ENCODE measurements at regions not wholly inside any gene's neighbourhood (a gene's known extent, or its start where the extent isn't known, plus 50 kb on each side); places are given as distances from the start of the nearest gene placed in this dataset.

DNA sequence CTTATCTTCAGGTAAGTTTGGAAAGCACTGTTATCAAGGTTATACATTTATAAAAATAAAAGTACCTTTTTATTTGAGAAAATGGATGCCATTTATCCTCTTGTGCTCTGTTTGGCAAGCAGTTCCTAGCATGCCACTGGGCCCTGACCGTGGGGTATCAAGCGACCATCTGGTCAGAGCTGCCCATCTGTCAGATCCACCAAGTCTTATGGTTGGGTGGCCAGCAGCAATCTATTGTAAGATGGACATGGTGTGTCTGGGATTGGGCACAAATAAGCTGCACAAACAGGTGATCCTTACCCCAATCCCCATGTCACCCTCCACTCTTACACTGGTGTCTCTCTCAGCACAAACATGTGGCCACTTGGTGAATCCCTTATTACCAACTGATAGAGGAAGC lies 178.5 kb downstream of the DLEU7 start:
- FAIRE-seq, result no peak
- no peak for DNase-seq (ENCODE audit: low read depth)
- H3K4me3 ChIP-seq (ENCODE audit: low read depth, low read length), result no peak overlapping the region
- no peaks in the 10 kb centered on the region for H3K27me3 ChIP-seq (ENCODE audit: control insufficient read depth, insufficient read depth, low read length)
- no peaks in the 10 kb centered on the region for H3K36me3 ChIP-seq (ENCODE audit: control insufficient read depth, insufficient read depth, low read length)
- TF ChIP-seq, protein P1, sequence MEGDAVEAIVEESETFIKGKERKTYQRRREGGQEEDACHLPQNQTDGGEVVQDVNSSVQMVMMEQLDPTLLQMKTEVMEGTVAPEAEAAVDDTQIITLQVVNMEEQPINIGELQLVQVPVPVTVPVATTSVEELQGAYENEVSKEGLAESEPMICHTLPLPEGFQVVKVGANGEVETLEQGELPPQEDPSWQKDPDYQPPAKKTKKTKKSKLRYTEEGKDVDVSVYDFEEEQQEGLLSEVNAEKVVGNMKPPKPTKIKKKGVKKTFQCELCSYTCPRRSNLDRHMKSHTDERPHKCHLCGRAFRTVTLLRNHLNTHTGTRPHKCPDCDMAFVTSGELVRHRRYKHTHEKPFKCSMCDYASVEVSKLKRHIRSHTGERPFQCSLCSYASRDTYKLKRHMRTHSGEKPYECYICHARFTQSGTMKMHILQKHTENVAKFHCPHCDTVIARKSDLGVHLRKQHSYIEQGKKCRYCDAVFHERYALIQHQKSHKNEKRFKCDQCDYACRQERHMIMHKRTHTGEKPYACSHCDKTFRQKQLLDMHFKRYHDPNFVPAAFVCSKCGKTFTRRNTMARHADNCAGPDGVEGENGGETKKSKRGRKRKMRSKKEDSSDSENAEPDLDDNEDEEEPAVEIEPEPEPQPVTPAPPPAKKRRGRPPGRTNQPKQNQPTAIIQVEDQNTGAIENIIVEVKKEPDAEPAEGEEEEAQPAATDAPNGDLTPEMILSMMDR (IDR thresholded peaks at IDR 0.05; ENCODE audit: insufficient read depth, low read length, severe bottlenecking), result no peak

DNA sequence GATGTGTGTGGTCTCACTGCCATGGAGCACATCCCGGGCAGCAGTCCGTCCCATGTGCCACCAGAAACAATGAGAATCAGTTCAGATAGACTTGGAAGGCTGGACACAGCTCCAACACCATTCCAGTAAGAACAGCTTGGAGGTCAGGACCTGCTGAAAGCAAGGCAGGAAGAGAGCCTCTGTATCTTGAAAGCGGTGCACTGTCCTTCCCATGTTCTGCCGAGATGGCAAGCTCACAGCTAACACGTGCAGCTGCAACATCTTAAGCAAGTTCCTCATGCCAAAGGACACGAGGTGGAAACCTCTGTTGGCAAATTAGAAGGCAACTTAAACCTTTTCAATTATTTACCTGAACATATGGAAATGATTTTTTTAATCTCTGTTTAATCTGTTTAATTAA lies 175.4 kb downstream of the DLEU7 start:
- TF ChIP-seq, protein P1 (IDR thresholded peaks at IDR 0.05; ENCODE audit: insufficient read depth, low read length, severe bottlenecking), result no peak
- DNase-seq (ENCODE audit: low read depth) (no peak), FAIRE-seq (no peak)

DNA sequence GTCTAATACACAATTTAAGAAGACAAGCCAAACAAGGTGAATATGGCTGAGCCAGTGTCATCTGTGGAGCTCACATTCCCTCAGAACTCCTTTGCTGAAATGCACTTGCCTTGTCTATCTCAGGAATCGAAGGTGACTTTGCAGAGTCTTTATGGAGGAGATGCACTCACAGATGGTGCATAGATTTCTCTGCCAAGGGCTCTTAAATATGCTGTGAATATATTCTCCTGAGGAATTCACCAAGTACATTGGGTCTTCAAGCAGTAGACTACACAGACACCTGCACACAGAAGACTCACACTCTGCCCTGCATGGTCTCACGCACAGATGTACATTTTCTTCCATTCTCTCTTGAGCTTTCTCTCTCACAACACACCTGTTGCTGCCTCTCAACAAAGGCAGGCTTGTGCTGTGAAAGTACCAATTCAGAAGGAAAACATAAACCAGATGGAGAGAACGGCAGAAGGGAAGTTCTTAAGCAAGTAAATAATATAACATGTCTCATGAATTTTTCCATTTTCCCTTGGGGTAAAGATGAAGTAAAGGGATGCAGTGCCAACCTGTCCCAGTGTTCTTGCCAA lies 174.7 kb downstream of the DLEU7 start:
- FAIRE-seq (no peak), DNase-seq (ENCODE audit: low read depth) (no peak)
- Histone ChIP-seq H3K4me3 (ENCODE audit: low read depth, low read length) (no peak overlapping the region), H3K36me3 (ENCODE audit: control insufficient read depth, insufficient read depth, low read length) (no peaks in the 10 kb centered on the region), H3K27me3 (ENCODE audit: control insufficient read depth, insufficient read depth, low read length) (no peaks in the 10 kb centered on the region)
- TF ChIP-seq, protein P1 (IDR thresholded peaks at IDR 0.05; ENCODE audit: insufficient read depth, low read length, severe bottlenecking), result no peak

More for the DNA sequence above, 175.4 kb downstream of the DLEU7 start:
- Histone ChIP-seq H3K4me3 (ENCODE audit: low read depth, low read length) (no peak overlapping the region), H3K36me3 (ENCODE audit: control insufficient read depth, insufficient read depth, low read length) (no peaks in the 10 kb centered on the region), H3K27me3 (ENCODE audit: control insufficient read depth, insufficient read depth, low read length) (no peaks in the 10 kb centered on the region)

DNA sequence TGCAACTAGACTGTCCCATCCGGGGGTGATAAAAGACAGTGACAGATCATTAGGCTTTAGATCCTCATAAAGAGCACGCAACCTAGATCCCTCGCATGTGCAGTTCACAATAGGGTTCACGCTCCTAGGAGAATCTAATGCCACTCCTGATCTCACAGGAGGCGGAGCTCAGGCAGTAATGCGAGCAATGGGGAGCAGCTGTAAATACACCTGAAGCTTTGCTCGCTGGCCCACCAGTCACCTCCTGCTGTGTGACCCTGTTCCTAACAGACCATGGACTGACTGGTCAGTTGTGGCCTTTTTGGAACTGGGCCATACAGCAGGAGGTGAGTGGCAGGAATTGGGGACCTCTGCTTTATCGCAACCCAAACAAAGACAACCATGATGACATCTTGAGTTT lies 173.2 kb downstream of the DLEU7 start:
- Histone ChIP-seq H3K27me3 (ENCODE audit: control insufficient read depth, insufficient read depth, low read length) (no peaks in the 10 kb centered on the region), H3K36me3 (ENCODE audit: control insufficient read depth, insufficient read depth, low read length) (no peaks in the 10 kb centered on the region), H3K4me3 (ENCODE audit: low read depth, low read length) (no peak overlapping the region)
- no peak for DNase-seq (ENCODE audit: low read depth)
- no peak for FAIRE-seq
- TF ChIP-seq, protein P1 (IDR thresholded peaks at IDR 0.05; ENCODE audit: insufficient read depth, low read length, severe bottlenecking), result no peak

DNA sequence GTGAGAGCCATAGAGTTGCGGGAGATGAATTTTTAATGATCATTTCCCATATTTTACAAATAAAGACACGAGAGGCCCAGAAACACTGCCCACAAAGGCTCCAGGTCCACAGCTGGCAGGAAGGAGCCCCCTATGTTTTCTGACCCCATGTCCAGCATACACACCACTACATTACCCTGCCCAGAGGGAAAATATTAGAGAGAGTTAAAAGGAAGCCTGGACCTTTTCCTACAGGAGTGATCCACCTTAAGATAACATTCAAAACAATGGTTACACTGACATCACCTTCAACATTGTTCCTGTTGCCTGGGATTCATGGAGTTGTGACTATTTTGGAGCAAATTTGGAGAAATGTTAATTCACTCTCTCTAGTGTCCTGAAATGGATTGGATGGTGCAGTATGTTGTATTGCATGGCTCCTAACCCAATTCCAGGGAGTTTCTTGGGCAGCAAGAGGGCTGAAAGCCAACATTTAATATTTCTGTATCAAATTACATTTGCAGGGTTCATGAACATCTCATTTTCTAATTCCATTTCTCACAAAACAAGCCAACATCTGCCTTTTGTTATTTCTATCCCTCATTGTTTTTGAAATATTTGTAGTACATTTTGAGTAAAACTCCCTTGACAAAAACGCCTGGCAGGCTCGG lies 172.5 kb downstream of the DLEU7 start:
- no peaks in the 10 kb centered on the region for H3K27me3 ChIP-seq (ENCODE audit: control insufficient read depth, insufficient read depth, low read length)
- no peak for FAIRE-seq
- H3K4me3 ChIP-seq (ENCODE audit: low read depth, low read length), result no peak overlapping the region
- DNase-seq (ENCODE audit: low read depth), result no peak
- TF ChIP-seq, protein P1 (IDR thresholded peaks at IDR 0.05; ENCODE audit: insufficient read depth, low read length, severe bottlenecking), result no peak
- no peaks in the 10 kb centered on the region for H3K36me3 ChIP-seq (ENCODE audit: control insufficient read depth, insufficient read depth, low read length)

DNA sequence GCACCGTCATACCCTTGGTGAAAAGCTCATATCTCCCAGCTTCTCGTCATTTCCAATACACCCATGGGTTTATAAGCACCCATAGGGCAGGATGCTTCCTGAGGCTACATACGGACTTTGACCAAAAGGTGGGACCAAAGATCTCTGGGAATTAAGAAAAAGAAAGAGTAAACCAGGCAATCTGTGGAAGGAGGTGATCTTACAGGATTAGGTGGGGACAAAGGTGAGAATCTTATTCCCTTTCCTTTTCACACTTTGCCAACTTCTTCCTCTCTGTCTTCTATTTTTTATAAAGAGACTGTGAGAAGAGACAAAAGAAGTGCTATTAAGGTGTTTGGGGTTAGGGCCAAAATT lies 172.0 kb downstream of the DLEU7 start:
- no peak overlapping the region for H3K4me3 ChIP-seq (ENCODE audit: low read depth, low read length)
- H3K27me3 ChIP-seq (ENCODE audit: control insufficient read depth, insufficient read depth, low read length), result no peaks in the 10 kb centered on the region
- no peak for FAIRE-seq
- no peaks in the 10 kb centered on the region for H3K36me3 ChIP-seq (ENCODE audit: control insufficient read depth, insufficient read depth, low read length)
- TF ChIP-seq, protein P1 (IDR thresholded peaks at IDR 0.05; ENCODE audit: insufficient read depth, low read length, severe bottlenecking), result no peak
- no peak for DNase-seq (ENCODE audit: low read depth)

Measured in bronchial epithelial cell (primary cell).